ENCODE measurements at regions not wholly inside any gene's neighbourhood (a gene's known extent, or its start where the extent isn't known, plus 50 kb on each side); places are given as distances from the start of the nearest gene placed in this dataset.
A peak's percentile ranks its signal among the peaks of the same experiment; 100 is the strongest.

- Histone ChIP-seq H3K9ac (ENCODE audit: insufficient read depth, low read length, poor library complexity, severe bottlenecking) (peak overlapping the region; percentile 87), H3K4me2 (replicated peaks; ENCODE audit: extremely low read depth, low read length, poor library complexity, severe bottlenecking) (peak overlapping the region; percentile 80), H3K27me3 (ENCODE audit: control insufficient read depth in 2 of 2, insufficient read depth in 2 of 2, low read length in 2 of 2) (peaks cover 0 to 12% of the 10 kb centered on the region in 2 donors), H4K20me1 (ENCODE audit: insufficient read depth, low read length) (no peaks in the 10 kb centered on the region), H3K4me1 (ENCODE audit: control insufficient read depth in 1 of 2, insufficient read depth in 2 of 2, low read length in 2 of 2) (peaks cover 22 to 23% of the 10 kb centered on the region in 2 donors), H2AFZ (ENCODE audit: insufficient read depth, low read depth, low read length, poor library complexity, severe bottlenecking) (peak overlapping the region; percentile 80), H3K4me3 (replicated peaks in 1 of 3; ENCODE audit: low read depth in 2 of 3, low read length in 3 of 3) (peak overlapping the region; percentile 61 to 88 (median 77)), H3K36me3 (replicated peaks in 1 of 2; ENCODE audit: control insufficient read depth in 1 of 2, insufficient read depth in 2 of 2, low read length in 2 of 2) (no peaks in the 10 kb centered on the region), H3K9me3 (replicated peaks in 1 of 2; ENCODE audit: control insufficient read depth in 1 of 2, insufficient read depth in 1 of 2, low read length in 2 of 2) (peaks cover 0 to 5% of the 10 kb centered on the region in 2 donors), H3K79me2 (ENCODE audit: insufficient read depth, low read length) (peaks cover 4% of the 10 kb centered on the region), H3K27ac (ENCODE audit: low read depth in 1 of 2, low read length in 2 of 2) (peak overlapping the region; percentile 83 to 91)
- no peak for TF ChIP-seq CTCF (IDR thresholded peaks at IDR 0.05)
- intact Hi-C loops (cut with micrococcal nuclease) = no loop called here
- H3K4me1 Mint-ChIP-seq = peaks cover 38% of the 10 kb centered on the region
- peak; percentile 63 to 70 (median 64) for DNase-seq
- H3K27me3 Mint-ChIP-seq (ENCODE audit: low read depth in 3 of 3) = peaks cover 0 to 10% (median 2%) of the 10 kb centered on the region in 3 donors
- H3K4me3 Mint-ChIP-seq = peak overlapping the region in 1 of 2 donors; percentile 91
- H3K9me3 Mint-ChIP-seq = peaks cover 0 to 6% (median 2%) of the 10 kb centered on the region in 7 donors
- 0% methylated on average over 19 of the region's 28 CpGs for WGBS (ENCODE audit: insufficient coverage)
- peaks cover 8 to 32% of the 10 kb centered on the region in 2 donors for H3K36me3 Mint-ChIP-seq
- peak overlapping the region in 5 of 7 donors; percentile 87 to 96 (median 93) for H3K27ac Mint-ChIP-seq
Measured at GRCh38 chr6:29887330-29887818, 55.0 kb upstream of the HLA-A start.

GRCh38 chr6:29887819-29888776 lies 54.2 kb upstream of the HLA-A start:
- TF ChIP-seq CTCF (IDR thresholded peaks at IDR 0.05) = no peak
- peaks cover 22 to 23% of the 10 kb centered on the region in 2 donors for H3K4me1 ChIP-seq (ENCODE audit: control insufficient read depth in 1 of 2, insufficient read depth in 2 of 2, low read length in 2 of 2)
- H3K27me3 ChIP-seq (ENCODE audit: control insufficient read depth in 2 of 2, insufficient read depth in 2 of 2, low read length in 2 of 2) = peaks cover 0 to 12% of the 10 kb centered on the region in 2 donors
- H3K79me2 ChIP-seq (ENCODE audit: insufficient read depth, low read length) = peaks cover 4% of the 10 kb centered on the region
- intact Hi-C loops (cut with micrococcal nuclease) = no loop called here
- H3K9me3 ChIP-seq (replicated peaks in 1 of 2; ENCODE audit: control insufficient read depth in 1 of 2, insufficient read depth in 1 of 2, low read length in 2 of 2) = peaks cover 0 to 5% of the 10 kb centered on the region in 2 donors
- H2AFZ ChIP-seq (ENCODE audit: insufficient read depth, low read depth, low read length, poor library complexity, severe bottlenecking) = peak overlapping the region; percentile 80
- no peaks in the 10 kb centered on the region for H4K20me1 ChIP-seq (ENCODE audit: insufficient read depth, low read length)
- H3K27ac ChIP-seq (ENCODE audit: low read depth in 1 of 2, low read length in 2 of 2) = peak overlapping the region; percentile 83 to 91
- H3K4me2 ChIP-seq (replicated peaks; ENCODE audit: extremely low read depth, low read length, poor library complexity, severe bottlenecking) = peak overlapping the region; percentile 80
- Mint-ChIP-seq H3K4me3 (peak overlapping the region in 1 of 2 donors; percentile 91), H3K4me1 (peaks cover 38% of the 10 kb centered on the region), H3K27ac (peak overlapping the region in 5 of 7 donors; percentile 87 to 96 (median 93)), H3K9me3 (peaks cover 0 to 5% (median 0%) of the 10 kb centered on the region in 7 donors), H3K27me3 (ENCODE audit: low read depth in 3 of 3) (peaks cover 0 to 10% (median 2%) of the 10 kb centered on the region in 3 donors), H3K36me3 (peaks cover 8 to 34% of the 10 kb centered on the region in 2 donors)
- 5% methylated on average over 95 of the region's 101 CpGs for WGBS (ENCODE audit: insufficient coverage)
- DNase-seq = peak; percentile 64 to 70 (median 69)
- H3K9ac ChIP-seq (ENCODE audit: insufficient read depth, low read length, poor library complexity, severe bottlenecking) = peak overlapping the region; percentile 87
- peaks cover 0 to 2% of the 10 kb centered on the region in 2 donors for H3K36me3 ChIP-seq (replicated peaks in 1 of 2; ENCODE audit: control insufficient read depth in 1 of 2, insufficient read depth in 2 of 2, low read length in 2 of 2)
- H3K4me3 ChIP-seq (replicated peaks in 1 of 3; ENCODE audit: low read depth in 2 of 3, low read length in 3 of 3) = peak overlapping the region; percentile 61 to 88 (median 77)

All from CD14-positive monocyte (primary cell).